Heart left ventricle (tissue), 16 donors: ENCODE measurements at regions not wholly inside any gene's neighbourhood (a gene's known extent, or its start where the extent isn't known, plus 50 kb on each side); places are given as distances from the start of the nearest gene placed in this dataset.
A peak's percentile ranks its signal among the peaks of the same experiment; 100 is the strongest.

Experiments
- ATAC-seq, 4 donors: fragments of 200-7000 bp; cut with Tn5 transposase; one replicate each; pipeline ENCODE4 v1.9.1; 2020 to 2022; ENCODE audit warnings: moderate library complexity in 4 of 4, mild to moderate bottlenecking in 3 of 4, moderate number of reproducible peaks in 1 of 4
- DNase-seq, 5 donors: peaks; one replicate each; pipeline ENCODE4 v3.0.0-alpha.2; 2020
- H3K27ac ChIP-seq, 12 donors: fragments of 200-600 bp; sonication (generic) in 4 of 12; one replicate each; pipeline versions ENCODE4 v1.5.0 to v1.8.0; 2016 to 2022; ENCODE audit warnings: mild to moderate bottlenecking in 2 of 12
- H3K27me3 ChIP-seq, 9 donors: fragments of 200-600 bp; sonication (generic) in 2 of 9; one replicate each; pipeline versions ENCODE4 v1.5.1 to v1.8.0; 2016 to 2022; ENCODE audit warnings: mild to moderate bottlenecking in 3 of 9
- H3K36me3 ChIP-seq, 9 donors: fragments of 200-600 bp; sonication (generic) in 2 of 9; one replicate each; pipeline versions ENCODE4 v1.5.0 to v1.8.0; 2018 to 2022; ENCODE audit warnings: mild to moderate bottlenecking in 2 of 9
- H3K4me1 ChIP-seq, 12 donors: fragments of 200-600 bp; sonication (generic) in 4 of 12; one replicate each; pipeline versions ENCODE4 v1.5.0 to v1.8.0; 2016 to 2022; ENCODE audit warnings: mild to moderate bottlenecking in 3 of 12
- H3K4me3 ChIP-seq, 12 donors: fragments of 200-600 bp; sonication (generic) in 4 of 12; one replicate each; pipeline versions ENCODE4 v1.5.0 to v1.8.0; 2017 to 2022; ENCODE audit warnings: mild to moderate bottlenecking in 9 of 12, moderate library complexity in 4 of 12
- H3K9me3 ChIP-seq, 12 donors: fragments of 200-600 bp; sonication (generic) in 4 of 12; one replicate each; pipeline versions ENCODE4 v1.5.0 to v1.8.0; 2016 to 2022; ENCODE audit warnings: mild to moderate bottlenecking in 1 of 12
- CTCF ChIP-seq, 12 donors: fragments of 200-600 bp; sonication (generic) in 4 of 12; IDR thresholded peaks; one replicate each; pipeline versions ENCODE4 v1.5.0 to v1.8.0; 2018 to 2022; ENCODE audit warnings: antibody characterized with exemption in 12 of 12, mild to moderate bottlenecking in 5 of 12
- POLR2A ChIP-seq, 2 donors: fragments of 450-650 bp; IDR thresholded peaks; one replicate each; pipeline ENCODE4 v1.6.1; 2017; ENCODE audit warnings: antibody characterized with exemption in 2 of 2, mild to moderate bottlenecking in 2 of 2, moderate library complexity in 2 of 2
- WGBS, 4 donors: extraction: QIAGEN DNeasy Blood & Tissue Kit in 2 of 4; methylation state at CpG; one replicate each; pipeline versions ENCODE4 v1.1.5 to v1.1.7; 2013 to 2018; 5-methylcytosine and 5-hydroxymethylcytosine counted together
- intact Hi-C, 10 donors: fragments of 100-400 bp; cut with DNase I; formaldehyde crosslinking; loops; one replicate each; pipeline versions ENCODE4 v1.11.1 to v1.14.2; 2022
- donor health status: ischemic (EF 13 %, LVEDD 7.1; RV severe dilation, severe dysfunction).
- donor health status: healthy with polysubstance abuse.
- donor health status: DM: no; HTN: yes; CAD: no.
- donor health status: DM: no; HTN: no; CAD: no.
- donor health status: ischemic (EF 25% LVEDD 6.9; RV normal size, moderate dysfunction).
- donor health status: ischemic (EF 25% LVEDD 5.7; RV mildly dilated, moderate dysfunction).
- donor health status: healthy.
- donor health status: DM: yes; HTN: yes; CAD: no.
- donor health status: ischemic (EF 35%, LVEDD 5.7; RV mildly dilated, moderate dysfunction).
- donor health status: nonischemic (EF 11% LVEDD 7.7; RV severe dilation, severe dysfunction).
- donor health status: DM: yes; HTN: yes; CAD: no.
- donor health status: PGD.
- donor health status: ischemic (EF 29% LVEDD 5.4; RV normal size, mild dysfunction).
- donor health status: nonischemic (EF 23%, LVEDD 6.1; RV moderate dilation, normal function).

DNA sequence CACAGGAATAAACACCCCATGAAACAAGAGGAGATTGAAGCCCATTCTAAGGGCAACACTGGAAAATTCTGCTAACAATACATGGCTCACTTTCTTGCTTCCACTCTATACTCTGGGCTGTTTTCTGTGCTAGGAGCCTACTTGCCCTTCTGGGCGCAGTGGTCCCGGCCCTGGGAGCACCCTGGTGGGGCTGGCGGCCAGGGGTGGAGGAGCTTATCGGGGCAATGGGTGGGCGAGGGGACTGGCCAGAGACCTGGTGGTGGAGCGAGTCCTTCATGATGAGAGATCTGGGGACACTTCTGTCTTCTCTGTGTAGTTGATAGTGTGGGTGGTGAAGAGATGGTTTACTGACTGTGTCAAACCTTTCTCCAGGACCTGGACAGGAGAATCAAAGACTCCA is 1128.5 kb downstream of the TBL1XR1 start:
- TF ChIP-seq CTCF (IDR thresholded peaks at IDR 0.05) (no peak), POLR2A (IDR thresholded peaks at IDR 0.05) (no peak)
- no peaks in the 10 kb centered on the region for H3K9me3 ChIP-seq
- intact Hi-C loops = no loop called here
- H3K4me1 ChIP-seq = no peaks in the 10 kb centered on the region
- no peaks in the 10 kb centered on the region for H3K36me3 ChIP-seq
- H3K27ac ChIP-seq = no peak overlapping the region
- peak in 1 of 5 donors; percentile 35 for DNase-seq
- H3K4me3 ChIP-seq = no peak overlapping the region
- ATAC-seq = no peak
- no peaks in the 10 kb centered on the region for H3K27me3 ChIP-seq
- 69 to 90% (median 86%) methylated on average over 6 of the region's 6 CpGs for WGBS, 4 donors

DNA sequence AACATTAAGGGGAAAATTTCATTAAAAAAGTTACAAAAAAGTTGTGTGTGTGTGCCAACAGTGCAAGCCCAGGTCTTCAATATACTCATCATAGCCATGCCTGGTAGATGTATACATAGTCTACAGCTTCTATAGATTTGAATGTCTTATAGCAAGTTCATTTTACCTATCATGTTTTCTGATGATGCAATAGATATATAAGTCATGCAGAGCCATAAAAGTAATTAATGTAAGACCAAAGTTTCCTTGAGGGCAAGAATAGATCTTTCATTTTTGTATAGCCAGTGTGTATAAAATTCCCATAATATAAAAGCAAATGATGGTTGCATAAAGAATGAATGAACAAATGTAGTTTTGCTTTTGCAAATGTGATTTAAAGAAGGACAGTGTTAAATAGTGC is 1138.4 kb downstream of the TBL1XR1 start:
- no peak overlapping the region for H3K4me3 ChIP-seq
- H3K27me3 ChIP-seq = no peaks in the 10 kb centered on the region
- peaks cover 0 to 4% (median 0%) of the 10 kb centered on the region in 12 donors for H3K9me3 ChIP-seq
- H3K27ac ChIP-seq = no peak overlapping the region
- TF ChIP-seq CTCF (IDR thresholded peaks at IDR 0.05) = no peak
- ATAC-seq (no peak), DNase-seq (no peak)
- H3K4me1 ChIP-seq = no peaks in the 10 kb centered on the region
- intact Hi-C loops = no loop called here
- H3K36me3 ChIP-seq = no peaks in the 10 kb centered on the region

DNA sequence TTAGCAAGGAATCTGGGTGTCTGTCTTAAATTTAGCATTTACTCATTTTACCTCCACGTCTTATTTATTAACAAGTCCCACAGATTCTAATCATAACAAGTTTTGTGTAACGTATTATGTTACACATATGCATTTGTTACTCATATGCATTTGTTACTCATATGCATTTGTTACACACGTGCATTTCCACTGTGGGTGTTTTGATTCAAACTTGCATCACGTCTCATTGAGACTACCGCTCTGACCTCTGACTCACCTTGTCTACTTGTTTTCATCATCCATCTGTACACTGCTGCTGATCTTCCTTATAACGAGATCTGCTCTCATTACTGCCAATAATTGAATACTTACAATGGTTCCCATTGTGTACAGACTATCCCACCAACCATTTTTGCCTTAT is 1141.4 kb downstream of the TBL1XR1 start:
- no peak overlapping the region for H3K4me3 ChIP-seq
- H3K36me3 ChIP-seq = no peaks in the 10 kb centered on the region
- DNase-seq = no peak
- 80 to 86% (median 83%) methylated on average over 6 of the region's 6 CpGs for WGBS, 4 donors
- H3K27me3 ChIP-seq = no peaks in the 10 kb centered on the region
- intact Hi-C loops = no loop called here
- TF ChIP-seq CTCF (IDR thresholded peaks at IDR 0.05) = no peak
- TF ChIP-seq POLR2A (IDR thresholded peaks at IDR 0.05) = no peak
- H3K9me3 ChIP-seq = peaks cover 0 to 4% (median 0%) of the 10 kb centered on the region in 12 donors
- ATAC-seq = no peak
- no peaks in the 10 kb centered on the region for H3K4me1 ChIP-seq
- H3K27ac ChIP-seq = no peak overlapping the region

DNA sequence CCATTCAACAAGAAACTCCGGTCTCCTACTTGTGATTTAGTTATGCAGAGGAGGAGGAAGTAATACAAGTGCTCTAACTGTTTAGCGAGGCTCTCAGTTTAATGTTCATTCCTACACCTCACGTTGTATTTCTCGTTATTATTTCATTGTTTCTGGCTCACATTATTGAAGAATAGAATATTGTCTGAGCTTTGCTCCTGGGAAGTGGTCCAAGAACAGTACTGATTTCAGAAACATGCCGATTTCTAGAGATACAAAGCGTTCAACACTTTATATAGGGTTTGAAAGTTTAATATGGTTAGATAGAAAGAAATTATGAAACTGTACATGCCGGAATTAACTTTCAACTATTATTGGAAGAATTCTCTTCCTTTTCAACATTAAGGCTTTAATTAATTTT is 1145.5 kb downstream of the TBL1XR1 start:
- DNase-seq = no peak
- no peak for ATAC-seq
- H3K9me3 ChIP-seq = peaks cover 0 to 3% (median 0%) of the 10 kb centered on the region in 12 donors
- no peak overlapping the region for H3K27ac ChIP-seq
- no peak overlapping the region for H3K4me3 ChIP-seq
- no peaks in the 10 kb centered on the region for H3K4me1 ChIP-seq
- WGBS, 4 donors = 53 to 66% (median 63%) methylated on average over 7 of the region's 7 CpGs
- intact Hi-C loops = no loop called here
- TF ChIP-seq POLR2A (IDR thresholded peaks at IDR 0.05) = no peak
- no peaks in the 10 kb centered on the region for H3K36me3 ChIP-seq
- no peaks in the 10 kb centered on the region for H3K27me3 ChIP-seq

- no peak overlapping the region for H3K4me3 ChIP-seq
- intact Hi-C loops = no loop called here
These were observed 1150.6 kb downstream of the TBL1XR1 start for GRCh38 chr3:176046703-176047102.

More at GRCh38 chr3:176046703-176047102, 1150.6 kb downstream of the TBL1XR1 start:
- ATAC-seq = peak in 3 of 4 donors; percentile 34 to 78 (median 69)
- Histone ChIP-seq H3K36me3 (no peaks in the 10 kb centered on the region), H3K4me1 (peaks cover 0 to 2% (median 0%) of the 10 kb centered on the region in 12 donors), H3K27me3 (no peaks in the 10 kb centered on the region), H3K9me3 (peaks cover 0 to 4% (median 0%) of the 10 kb centered on the region in 12 donors), H3K27ac (no peak overlapping the region)
- WGBS, 4 donors = 38 to 45% (median 42%) methylated on average over 2 of the region's 2 CpGs
- DNase-seq = no peak
- TF ChIP-seq CTCF (IDR thresholded peaks at IDR 0.05) (no peak), POLR2A (IDR thresholded peaks at IDR 0.05) (no peak)
